Tibial artery (tissue), 4 donors: ENCODE measurements at regions not wholly inside any gene's neighbourhood (a gene's known extent, or its start where the extent isn't known, plus 50 kb on each side); places are given as distances from the start of the nearest gene placed in this dataset.
"Not testable (repeated sequence)": the region's sequence is repeated elsewhere in the genome, so short reads cannot be mapped to it uniquely, and the experiment has no call there.

Source experiments
- DNase-seq, 2 donors: peaks; one replicate each; pipeline ENCODE4 v3.0.0-alpha.2; 2019
- H3K27ac ChIP-seq, 2 donors: fragments of 200-600 bp; sonication (generic) in 1 of 2; 1 replicate in 1 of 2; 2 replicates in 1 of 2; pipeline ENCODE4 v1.5.1; 2018 to 2019; ENCODE audit warnings: mild to moderate bottlenecking in 1 of 2
- H3K27me3 ChIP-seq, 2 donors: fragments of 200-600 bp; sonication (generic) in 1 of 2; one replicate each; pipeline versions ENCODE4 v1.5.1 to v1.6.0; 2016 to 2019
- H3K36me3 ChIP-seq, 3 donors: fragments of 200-600 bp; sonication (generic) in 2 of 3; one replicate each; pipeline ENCODE4 v1.5.1; 2016 to 2019; ENCODE audit warnings: mild to moderate bottlenecking in 2 of 3
- H3K4me1 ChIP-seq, 4 donors: fragments of 200-600 bp; sonication (generic) in 2 of 4; 1 replicate in 3 of 4; 2 replicates in 1 of 4; pipeline ENCODE4 v1.5.1; 2016 to 2019
- H3K4me3 ChIP-seq, 2 donors: fragments of 200-600 bp; sonication (generic) in 1 of 2; 1 replicate in 1 of 2; 2 replicates in 1 of 2; pipeline ENCODE4 v1.5.1; 2018 to 2019; ENCODE audit warnings: mild to moderate bottlenecking in 2 of 2
- H3K9me3 ChIP-seq, 3 donors: fragments of 200-600 bp; sonication (generic) in 1 of 3; one replicate each; pipeline ENCODE4 v1.5.1; 2016 to 2019
- CTCF ChIP-seq, 2 experiments: fragments of 200-600 bp in 1 of 2; fragments of 450-650 bp in 1 of 2; IDR thresholded peaks; one replicate each; pipeline ENCODE4 v1.5.1; 2017 to 2019; ENCODE audit warnings: antibody characterized with exemption in 2 of 2, mild to moderate bottlenecking in 1 of 2, moderate library complexity in 1 of 2
- intact Hi-C: fragments of 100-400 bp; cut with DNase I; formaldehyde crosslinking; loops from one replicate; pipeline ENCODE4 v1.15.0; 2023; ENCODE audit warnings: low total_unique reads

- no peaks in the 10 kb centered on the region for H3K36me3 ChIP-seq
- H3K27me3 ChIP-seq = no peaks in the 10 kb centered on the region
- intact Hi-C loops = no loop called here
- no peak overlapping the region for H3K27ac ChIP-seq
- H3K9me3 ChIP-seq = no peaks in the 10 kb centered on the region
- TF ChIP-seq CTCF (IDR thresholded peaks at IDR 0.05) = no peak
- no peak overlapping the region for H3K4me3 ChIP-seq
- DNase-seq = no peak
- H3K4me1 ChIP-seq = no peaks in the 10 kb centered on the region
These were observed 682.8 kb downstream of the TFAP2A start for GRCh38 chr6:9732056-9732455.

GRCh38 chr6:9725776-9726175 lies 689.1 kb downstream of the TFAP2A start:
- H3K9me3 ChIP-seq, H3K27ac ChIP-seq, H3K4me3 ChIP-seq, H3K36me3 ChIP-seq, DNase-seq, H3K27me3 ChIP-seq, H3K4me1 ChIP-seq, intact Hi-C loops: not testable (repeated sequence)

GRCh38 chr6:9717568-9717967 lies 697.3 kb downstream of the TFAP2A start:
- TF ChIP-seq CTCF (IDR thresholded peaks at IDR 0.05) = no peak
- Histone ChIP-seq H3K27ac (no peak overlapping the region), H3K36me3 (no peaks in the 10 kb centered on the region), H3K27me3 (no peaks in the 10 kb centered on the region), H3K4me1 (no peaks in the 10 kb centered on the region), H3K4me3 (no peak overlapping the region), H3K9me3 (no peaks in the 10 kb centered on the region)
- intact Hi-C loops = no loop called here
- DNase-seq = no peak

- Histone ChIP-seq H3K27ac (no peak overlapping the region), H3K36me3 (no peaks in the 10 kb centered on the region), H3K4me1 (no peaks in the 10 kb centered on the region), H3K27me3 (no peaks in the 10 kb centered on the region), H3K4me3 (no peak overlapping the region), H3K9me3 (no peaks in the 10 kb centered on the region)
- TF ChIP-seq CTCF (IDR thresholded peaks at IDR 0.05) = no peak
- DNase-seq = no peak
- intact Hi-C loops = no loop called here
These were observed 703.5 kb downstream of the TFAP2A start for GRCh38 chr6:9711365-9711764.

- Histone ChIP-seq H3K27ac (no peak overlapping the region), H3K4me3 (no peak overlapping the region), H3K36me3 (no peaks in the 10 kb centered on the region), H3K4me1 (no peaks in the 10 kb centered on the region), H3K9me3 (no peaks in the 10 kb centered on the region), H3K27me3 (no peaks in the 10 kb centered on the region)
- intact Hi-C loops = no loop called here
- no peak for DNase-seq
- no peak for TF ChIP-seq CTCF (IDR thresholded peaks at IDR 0.05)
These were observed 704.3 kb downstream of the TFAP2A start for GRCh38 chr6:9710574-9710973.

GRCh38 chr6:9708600-9708999 lies 706.3 kb downstream of the TFAP2A start:
- H3K4me1 ChIP-seq = no peaks in the 10 kb centered on the region
- DNase-seq = no peak
- intact Hi-C loops = no loop called here
- TF ChIP-seq CTCF (IDR thresholded peaks at IDR 0.05) = no peak
- H3K27ac ChIP-seq = no peak overlapping the region
- no peaks in the 10 kb centered on the region for H3K36me3 ChIP-seq
- H3K27me3 ChIP-seq = no peaks in the 10 kb centered on the region
- H3K4me3 ChIP-seq = no peak overlapping the region
- H3K9me3 ChIP-seq = no peaks in the 10 kb centered on the region
